Right lobe of liver (tissue), 4 donors: ENCODE measurements at regions not wholly inside any gene's neighbourhood (a gene's known extent, or its start where the extent isn't known, plus 50 kb on each side); places are given as distances from the start of the nearest gene placed in this dataset.

Experiments
- CTCF ChIP-seq, 4 donors: fragments of 200-600 bp in 3 of 4; fragments of 450-650 bp in 1 of 4; IDR thresholded peaks; one replicate each; pipeline versions ENCODE4 v1.5.1 to v1.8.0; 2016 to 2022; ENCODE audit warnings: antibody characterized with exemption in 4 of 4, mild to moderate bottlenecking in 2 of 4
- POLR2A ChIP-seq: fragments of 450-650 bp; IDR thresholded peaks from one replicate; pipeline ENCODE4 v1.6.1; 2017; ENCODE audit warnings: antibody characterized with exemption, mild to moderate bottlenecking
- donor health status: DM: no; HTN: no; CAD: no.
- donor health status: DM: no; HTN: no; CAD: no.
- donor health status: DM: no; HTN: yes; CAD: no.

- TF ChIP-seq POLR2A (no peak), CTCF (IDR thresholded peaks at IDR 0.05) (no peak)
These were observed 239.9 kb downstream of the FAM43A start for GRCh38 chr3:194925614-194926013.
